ENCODE measurements at regions not wholly inside any gene's neighbourhood (a gene's known extent, or its start where the extent isn't known, plus 50 kb on each side); places are given as distances from the start of the nearest gene placed in this dataset.

DNA sequence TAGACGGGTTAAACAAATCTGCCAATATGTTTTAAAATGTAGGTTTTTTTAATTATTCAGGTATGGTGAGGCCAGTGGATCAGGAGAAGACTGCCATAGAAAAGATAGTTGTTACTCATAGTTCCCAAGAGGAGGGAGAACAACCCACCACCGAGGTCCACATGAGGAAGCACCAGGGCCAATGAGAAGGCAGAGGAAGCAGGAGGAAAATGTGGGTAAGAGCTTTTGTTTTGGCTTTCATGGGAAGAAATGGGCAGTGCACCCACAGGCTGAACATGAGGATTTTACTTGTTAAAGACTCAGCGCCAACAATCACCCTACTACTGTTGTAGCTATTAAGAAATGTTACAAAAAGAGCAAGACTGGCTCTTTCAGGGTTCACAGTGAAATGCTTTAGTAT is 191.8 kb upstream of the HNMT start:
- no peak for DNase-seq
- Histone ChIP-seq H3K9me2 (no peaks in the 10 kb centered on the region), H3K4me2 (no peak overlapping the region), H4K20me1 (ENCODE audit: insufficient read depth) (no peaks in the 10 kb centered on the region), H3K9me3 (no peaks in the 10 kb centered on the region), H3K27ac (ENCODE audit: low read depth in 2 of 2, low read length in 1 of 2) (no peak overlapping the region), H3F3A (replicated peaks; ENCODE audit: insufficient read depth) (no peaks in the 10 kb centered on the region), H3K79me2 (ENCODE audit: insufficient read depth) (no peaks in the 10 kb centered on the region), H2AFZ (ENCODE audit: low read depth) (no peak overlapping the region), H3K9ac (no peak overlapping the region), H3K36me3 (replicated peaks in 1 of 2; ENCODE audit: control insufficient read depth in 1 of 2, insufficient read depth in 2 of 2, low read length in 1 of 2) (no peaks in the 10 kb centered on the region), H3K4me3 (ENCODE audit: low read depth in 2 of 2, low read length in 1 of 2) (no peak overlapping the region), H3K27me3 (ENCODE audit: insufficient read depth) (no peaks in the 10 kb centered on the region), H3K4me1 (ENCODE audit: control insufficient read depth in 1 of 2, insufficient read depth in 2 of 2, low read depth in 1 of 2, low read length in 1 of 2) (no peaks in the 10 kb centered on the region)
- 25% methylated on average over 3 of the region's 3 CpGs for WGBS (ENCODE audit: low lambda C conversion rate)
- CTCF ChIA-PET, result no interaction called here
- POLR2A ChIA-PET, result no interaction called here
- TF ChIP-seq RXRA (IDR thresholded peaks at IDR 0.05; ENCODE audit: borderline replicate concordance, low read depth) (no peak), CHD2 (IDR thresholded peaks at IDR 0.05; ENCODE audit: low read length, partially characterized antibody) (no peak), YY1 (IDR thresholded peaks at IDR 0.05; ENCODE audit: low read depth) (no peak), NFIC (IDR thresholded peaks at IDR 0.05; ENCODE audit: borderline replicate concordance) (no peak), RAD21 (IDR thresholded peaks at IDR 0.05; ENCODE audit: low read length) (no peak)
- TF ChIP-seq, protein P1, sequence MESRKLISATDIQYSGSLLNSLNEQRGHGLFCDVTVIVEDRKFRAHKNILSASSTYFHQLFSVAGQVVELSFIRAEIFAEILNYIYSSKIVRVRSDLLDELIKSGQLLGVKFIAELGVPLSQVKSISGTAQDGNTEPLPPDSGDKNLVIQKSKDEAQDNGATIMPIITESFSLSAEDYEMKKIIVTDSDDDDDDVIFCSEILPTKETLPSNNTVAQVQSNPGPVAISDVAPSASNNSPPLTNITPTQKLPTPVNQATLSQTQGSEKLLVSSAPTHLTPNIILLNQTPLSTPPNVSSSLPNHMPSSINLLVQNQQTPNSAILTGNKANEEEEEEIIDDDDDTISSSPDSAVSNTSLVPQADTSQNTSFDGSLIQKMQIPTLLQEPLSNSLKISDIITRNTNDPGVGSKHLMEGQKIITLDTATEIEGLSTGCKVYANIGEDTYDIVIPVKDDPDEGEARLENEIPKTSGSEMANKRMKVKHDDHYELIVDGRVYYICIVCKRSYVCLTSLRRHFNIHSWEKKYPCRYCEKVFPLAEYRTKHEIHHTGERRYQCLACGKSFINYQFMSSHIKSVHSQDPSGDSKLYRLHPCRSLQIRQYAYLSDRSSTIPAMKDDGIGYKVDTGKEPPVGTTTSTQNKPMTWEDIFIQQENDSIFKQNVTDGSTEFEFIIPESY (IDR thresholded peaks at IDR 0.05; ENCODE audit: borderline replicate concordance, low read depth), result no peak
- TF ChIP-seq, protein P2, sequence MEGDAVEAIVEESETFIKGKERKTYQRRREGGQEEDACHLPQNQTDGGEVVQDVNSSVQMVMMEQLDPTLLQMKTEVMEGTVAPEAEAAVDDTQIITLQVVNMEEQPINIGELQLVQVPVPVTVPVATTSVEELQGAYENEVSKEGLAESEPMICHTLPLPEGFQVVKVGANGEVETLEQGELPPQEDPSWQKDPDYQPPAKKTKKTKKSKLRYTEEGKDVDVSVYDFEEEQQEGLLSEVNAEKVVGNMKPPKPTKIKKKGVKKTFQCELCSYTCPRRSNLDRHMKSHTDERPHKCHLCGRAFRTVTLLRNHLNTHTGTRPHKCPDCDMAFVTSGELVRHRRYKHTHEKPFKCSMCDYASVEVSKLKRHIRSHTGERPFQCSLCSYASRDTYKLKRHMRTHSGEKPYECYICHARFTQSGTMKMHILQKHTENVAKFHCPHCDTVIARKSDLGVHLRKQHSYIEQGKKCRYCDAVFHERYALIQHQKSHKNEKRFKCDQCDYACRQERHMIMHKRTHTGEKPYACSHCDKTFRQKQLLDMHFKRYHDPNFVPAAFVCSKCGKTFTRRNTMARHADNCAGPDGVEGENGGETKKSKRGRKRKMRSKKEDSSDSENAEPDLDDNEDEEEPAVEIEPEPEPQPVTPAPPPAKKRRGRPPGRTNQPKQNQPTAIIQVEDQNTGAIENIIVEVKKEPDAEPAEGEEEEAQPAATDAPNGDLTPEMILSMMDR (IDR thresholded peaks at IDR 0.05), result no peak

DNA sequence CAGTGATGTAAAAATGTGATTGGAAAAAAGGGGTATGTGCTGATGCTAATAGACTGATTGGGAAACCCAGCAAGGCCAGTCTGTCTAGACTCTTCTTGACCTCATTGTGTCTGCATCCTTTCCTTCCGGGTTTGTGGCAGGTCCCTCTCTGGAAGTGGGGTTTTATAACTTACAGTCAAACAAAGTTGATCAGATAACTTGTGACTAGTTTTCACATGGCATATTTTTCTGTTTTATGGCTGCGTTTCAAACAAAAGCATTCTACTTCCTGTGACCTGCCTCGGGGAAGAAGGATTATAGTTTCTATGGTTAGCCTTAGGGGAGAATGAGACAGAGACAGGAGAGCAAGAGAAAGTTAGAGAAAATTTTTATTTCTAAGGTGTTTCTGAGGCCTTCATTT is 188.7 kb upstream of the HNMT start:
- Histone ChIP-seq H3K4me1 (ENCODE audit: control insufficient read depth in 1 of 2, insufficient read depth in 2 of 2, low read depth in 1 of 2, low read length in 1 of 2) (no peaks in the 10 kb centered on the region), H3F3A (replicated peaks; ENCODE audit: insufficient read depth) (no peaks in the 10 kb centered on the region), H3K27me3 (ENCODE audit: insufficient read depth) (no peaks in the 10 kb centered on the region), H3K79me2 (ENCODE audit: insufficient read depth) (no peaks in the 10 kb centered on the region), H3K27ac (ENCODE audit: low read depth in 2 of 2, low read length in 1 of 2) (no peak overlapping the region), H3K4me3 (ENCODE audit: low read depth in 2 of 2, low read length in 1 of 2) (no peak overlapping the region), H3K9me3 (no peaks in the 10 kb centered on the region), H2AFZ (ENCODE audit: low read depth) (no peak overlapping the region), H4K20me1 (ENCODE audit: insufficient read depth) (no peaks in the 10 kb centered on the region), H3K9ac (no peak overlapping the region), H3K36me3 (replicated peaks in 1 of 2; ENCODE audit: control insufficient read depth in 1 of 2, insufficient read depth in 2 of 2, low read length in 1 of 2) (no peaks in the 10 kb centered on the region), H3K9me2 (no peaks in the 10 kb centered on the region), H3K4me2 (no peak overlapping the region)
- POLR2A ChIA-PET, result no interaction called here
- TF ChIP-seq RFX5 (IDR thresholded peaks at IDR 0.05; ENCODE audit: low read length), result no peak
- no peak for TF ChIP-seq TCF12 (IDR thresholded peaks at IDR 0.05)
- no peak for TF ChIP-seq EZH2phosphoT487 (IDR thresholded peaks at IDR 0.05; ENCODE audit: borderline replicate concordance, low read depth)
- no peak for TF ChIP-seq FOXJ3 (CRISPR knock-in tag; IDR thresholded peaks at IDR 0.05)
- no peak for TF ChIP-seq GABPA (IDR thresholded peaks at IDR 0.05; ENCODE audit: low read depth)
- TF ChIP-seq YY1 (IDR thresholded peaks at IDR 0.05; ENCODE audit: low read depth), result no peak
- TF ChIP-seq, protein P3, sequence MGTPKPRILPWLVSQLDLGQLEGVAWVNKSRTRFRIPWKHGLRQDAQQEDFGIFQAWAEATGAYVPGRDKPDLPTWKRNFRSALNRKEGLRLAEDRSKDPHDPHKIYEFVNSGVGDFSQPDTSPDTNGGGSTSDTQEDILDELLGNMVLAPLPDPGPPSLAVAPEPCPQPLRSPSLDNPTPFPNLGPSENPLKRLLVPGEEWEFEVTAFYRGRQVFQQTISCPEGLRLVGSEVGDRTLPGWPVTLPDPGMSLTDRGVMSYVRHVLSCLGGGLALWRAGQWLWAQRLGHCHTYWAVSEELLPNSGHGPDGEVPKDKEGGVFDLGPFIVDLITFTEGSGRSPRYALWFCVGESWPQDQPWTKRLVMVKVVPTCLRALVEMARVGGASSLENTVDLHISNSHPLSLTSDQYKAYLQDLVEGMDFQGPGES (IDR thresholded peaks at IDR 0.05; ENCODE audit: low read depth, low read length), result no peak
- no peak for TF ChIP-seq CHD2 (IDR thresholded peaks at IDR 0.05; ENCODE audit: low read length, partially characterized antibody)
- CTCF ChIA-PET, result no interaction called here
- no peak for DNase-seq
- 33% methylated on average over 3 of the region's 3 CpGs for WGBS (ENCODE audit: low lambda C conversion rate)
